Superior temporal gyrus (tissue), 1 donor: ENCODE measurements at regions not wholly inside any gene's neighbourhood (a gene's known extent, or its start where the extent isn't known, plus 50 kb on each side); places are given as distances from the start of the nearest gene placed in this dataset.
"Not testable (repeated sequence)": the region's sequence is repeated elsewhere in the genome, so short reads cannot be mapped to it uniquely, and the experiment has no call there.

Experiments used
- DNase-seq: peaks from one replicate; pipeline ENCODE4 v3.0.0-alpha.2; 2016; ENCODE audit errors: extremely low spot score

- DNase-seq = no peak
Observed at GRCh38 chrX:117680286-117680685, 436.3 kb downstream of the KLHL13 start.

DNA sequence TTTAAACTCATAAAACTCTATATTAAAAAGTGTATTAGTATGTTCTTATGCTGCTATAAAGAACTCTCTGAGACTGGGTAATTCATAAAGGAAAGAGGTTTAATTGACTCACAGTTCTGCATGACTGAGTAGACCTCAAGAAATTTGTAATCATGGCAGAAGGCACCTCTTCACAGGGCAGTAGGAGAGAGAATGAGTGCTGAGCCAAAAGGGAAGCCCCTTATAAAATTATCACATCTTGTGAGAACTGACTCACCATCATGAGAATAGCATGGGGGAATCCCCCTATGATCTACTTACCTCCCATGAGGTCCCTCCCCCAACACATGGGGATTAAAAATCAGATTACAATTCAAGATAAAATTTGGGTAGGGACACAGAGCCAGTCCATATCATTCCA lies 463.2 kb downstream of the KLHL13 start:
- DNase-seq = no peak

DNA sequence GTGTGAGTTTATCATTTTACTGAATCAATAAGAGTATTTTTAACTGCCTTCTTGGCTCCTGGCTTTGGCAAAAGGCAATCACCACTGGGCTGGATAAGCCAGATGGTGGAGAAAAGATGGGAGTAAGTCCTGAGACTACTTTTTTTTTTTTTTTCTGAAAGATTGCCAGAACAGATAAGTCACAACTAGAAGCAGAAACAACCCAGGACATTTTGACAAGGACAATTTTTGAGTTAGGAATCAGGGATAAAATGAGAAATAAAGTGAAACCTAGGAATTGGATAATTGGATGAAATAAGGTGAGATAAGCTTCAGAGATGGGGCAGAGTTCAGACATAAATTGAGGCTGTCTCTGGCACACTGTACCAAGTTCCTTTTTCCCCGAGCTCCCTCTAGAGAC lies 471.0 kb downstream of the KLHL13 start:
- DNase-seq = no peak

DNA sequence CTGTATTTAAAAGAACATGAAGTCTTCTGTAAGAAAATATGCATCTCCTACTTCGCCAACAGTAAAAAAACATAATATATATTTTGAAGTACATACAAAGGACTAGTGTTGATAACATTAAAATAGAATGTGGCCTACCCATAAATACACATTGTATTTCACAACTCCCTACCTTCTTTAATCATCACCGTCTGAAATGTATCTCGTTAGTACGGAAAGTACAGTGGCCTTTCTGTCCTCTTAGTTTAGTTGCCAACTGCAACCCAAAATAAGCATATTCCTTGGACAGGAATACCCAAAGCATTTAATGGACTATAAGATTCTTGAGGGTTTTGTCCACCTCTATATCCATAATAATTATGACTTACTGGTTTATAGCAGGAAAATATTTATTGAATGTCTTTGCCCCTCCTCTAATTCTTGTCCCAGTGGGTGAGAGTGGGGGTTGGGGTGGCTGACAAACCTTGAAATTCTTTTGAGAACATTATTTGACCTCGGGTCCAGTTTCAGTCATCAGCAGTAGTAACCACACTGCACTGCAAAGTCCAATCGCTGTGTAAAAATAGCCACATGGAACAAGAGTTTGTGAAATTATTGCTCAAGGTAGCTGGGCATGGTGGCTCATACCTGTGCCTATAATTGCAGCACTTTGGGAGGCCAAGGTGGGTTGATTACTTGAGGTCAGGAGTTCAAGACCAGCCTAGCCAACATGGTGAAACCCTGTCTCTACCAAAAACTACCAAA lies 474.5 kb downstream of the KLHL13 start:
- no peak for DNase-seq

DNA sequence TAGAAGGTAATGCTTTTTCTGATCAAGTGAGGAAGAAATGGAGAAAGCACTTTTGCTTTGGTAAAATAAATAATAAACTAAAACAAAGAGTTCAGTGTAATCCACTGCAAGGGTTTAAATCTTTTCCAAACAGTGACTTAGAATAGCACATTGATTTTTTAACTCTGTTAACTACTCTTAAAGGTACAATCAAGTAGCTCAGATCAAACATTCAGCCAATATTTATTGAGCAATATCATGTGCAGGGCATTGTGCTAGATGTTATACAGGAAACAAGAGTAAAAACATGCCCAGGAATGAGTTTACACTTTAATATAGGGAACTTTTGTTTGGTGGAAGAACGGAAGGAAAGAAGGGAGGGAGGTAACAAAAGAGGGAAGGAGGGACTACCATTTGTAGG lies 479.8 kb downstream of the KLHL13 start:
- DNase-seq = no peak

GRCh38 chrX:117633277-117633676 lies 483.3 kb downstream of the KLHL13 start:
- no peak for DNase-seq

GRCh38 chrX:117628381-117628780 lies 488.2 kb downstream of the KLHL13 start:
- DNase-seq = no peak

GRCh38 chrX:117610806-117611205 lies 505.8 kb downstream of the KLHL13 start:
- no peak for DNase-seq

GRCh38 chrX:117610049-117610448 lies 506.6 kb downstream of the KLHL13 start:
- no peak for DNase-seq

- DNase-seq = no peak
Observed at GRCh38 chrX:117607561-117607960, 509.0 kb downstream of the KLHL13 start.

DNA sequence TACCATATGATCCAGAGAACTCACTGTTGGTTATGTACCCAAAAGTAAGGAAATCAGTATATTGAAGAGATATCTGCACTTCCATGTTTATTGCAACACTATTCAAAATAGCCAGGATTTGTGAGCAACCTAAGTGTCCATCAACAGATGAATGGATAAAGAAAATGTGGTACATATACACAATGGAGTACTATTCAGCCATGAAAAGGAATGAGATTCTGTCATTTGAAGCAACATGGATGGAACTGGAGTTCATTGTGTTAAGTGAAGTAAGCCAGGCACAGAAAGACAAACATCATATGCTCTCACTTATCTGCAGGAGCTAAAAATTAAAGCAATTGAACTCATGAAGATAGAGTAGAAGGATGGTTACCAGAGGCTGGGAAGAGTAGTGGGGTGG lies 510.5 kb downstream of the KLHL13 start:
- DNase-seq = not testable (repeated sequence)

GRCh38 chrX:117570160-117570559 lies 546.5 kb downstream of the KLHL13 start:
- DNase-seq = no peak

- no peak for DNase-seq
Observed at GRCh38 chrX:117568238-117568637, 548.4 kb downstream of the KLHL13 start.

GRCh38 chrX:117543885-117544284 lies 572.7 kb downstream of the KLHL13 start:
- DNase-seq = no peak

- no peak for DNase-seq
Observed at GRCh38 chrX:117539090-117539418, 577.6 kb downstream of the KLHL13 start.

DNA sequence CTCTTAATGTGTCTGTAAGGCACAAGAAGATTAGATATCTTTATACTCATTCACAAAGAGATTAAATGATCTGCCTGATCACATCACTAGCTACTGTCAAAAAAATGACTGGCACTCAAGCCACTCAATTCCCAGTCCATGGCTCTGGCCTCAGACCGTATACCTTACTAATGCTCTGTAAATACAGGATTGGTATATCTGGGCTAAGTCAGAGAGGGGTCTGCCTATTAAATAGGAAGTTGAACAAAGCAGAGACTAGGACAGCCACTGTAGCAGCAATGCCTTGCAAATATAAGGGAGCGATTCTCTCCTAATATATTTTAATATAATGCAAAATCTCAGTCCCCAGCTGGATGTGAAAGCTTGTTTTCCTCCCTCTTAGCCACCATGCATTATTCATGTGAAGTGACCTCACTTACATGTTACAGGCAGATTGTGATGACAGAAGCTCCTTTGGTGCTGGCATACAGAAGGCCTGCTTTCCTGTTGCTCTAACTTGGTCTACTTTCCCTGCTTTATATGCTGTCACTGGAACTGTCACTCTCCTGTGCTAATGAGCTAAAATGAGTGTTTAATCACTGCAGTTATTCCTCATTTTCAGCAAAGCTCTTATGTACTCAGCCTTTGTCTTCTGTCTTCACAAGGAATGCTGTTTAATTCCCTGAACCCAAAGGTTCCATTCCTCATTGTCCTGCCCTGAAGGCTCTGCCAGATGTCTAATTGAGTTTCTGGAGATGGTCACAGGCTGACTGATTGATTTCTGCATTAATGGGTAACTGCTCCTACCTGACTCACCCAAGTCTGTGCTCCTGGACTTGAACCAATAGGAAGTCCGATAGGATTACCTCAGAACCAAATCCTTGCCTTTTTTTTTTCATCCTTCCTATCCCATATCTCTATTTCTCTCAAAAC lies 578.2 kb downstream of the KLHL13 start:
- DNase-seq = peak; percentile 44

DNA sequence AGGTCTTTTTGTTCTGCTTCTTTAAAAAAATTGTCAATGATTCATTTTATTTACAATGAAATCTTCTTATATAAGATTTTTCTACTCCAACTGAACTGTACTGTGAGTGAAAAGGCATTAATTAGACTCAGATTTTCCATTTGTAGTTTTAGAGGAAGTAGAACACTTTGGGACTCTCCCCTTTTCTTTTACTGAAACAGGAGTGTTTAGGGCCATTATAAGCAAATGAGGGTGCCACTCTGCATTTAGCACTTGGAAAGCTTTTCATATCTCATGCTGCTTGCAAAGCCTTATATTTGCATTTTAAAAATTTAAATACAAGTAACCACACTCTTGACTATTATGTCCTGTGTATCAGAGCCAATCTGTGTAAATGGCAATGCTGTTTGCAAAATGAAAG lies 584.3 kb downstream of the KLHL13 start:
- no peak for DNase-seq

- DNase-seq = no peak
Observed at GRCh38 chrX:117522725-117523700, 593.6 kb downstream of the KLHL13 start.

DNA sequence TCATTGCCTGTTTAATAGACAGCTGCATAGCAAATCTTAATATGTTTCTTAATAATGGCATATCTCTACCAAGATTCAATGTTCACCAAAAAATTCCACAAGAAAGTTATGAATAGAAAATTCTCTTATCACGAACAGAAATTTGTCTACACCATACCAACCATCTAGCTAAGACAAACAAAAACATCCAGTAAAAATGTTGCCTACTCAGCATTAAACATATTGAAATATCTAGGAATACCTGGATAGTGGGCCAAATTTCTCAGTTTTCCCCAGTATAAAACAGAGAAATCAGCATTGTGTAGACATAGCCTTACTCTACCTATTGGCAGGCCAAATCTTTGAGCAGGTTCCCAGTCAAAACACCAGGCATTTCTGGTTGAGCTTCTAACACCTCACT lies 598.6 kb downstream of the KLHL13 start:
- no peak for DNase-seq

GRCh38 chrX:117511379-117511778 lies 605.2 kb downstream of the KLHL13 start:
- DNase-seq = no peak

DNA sequence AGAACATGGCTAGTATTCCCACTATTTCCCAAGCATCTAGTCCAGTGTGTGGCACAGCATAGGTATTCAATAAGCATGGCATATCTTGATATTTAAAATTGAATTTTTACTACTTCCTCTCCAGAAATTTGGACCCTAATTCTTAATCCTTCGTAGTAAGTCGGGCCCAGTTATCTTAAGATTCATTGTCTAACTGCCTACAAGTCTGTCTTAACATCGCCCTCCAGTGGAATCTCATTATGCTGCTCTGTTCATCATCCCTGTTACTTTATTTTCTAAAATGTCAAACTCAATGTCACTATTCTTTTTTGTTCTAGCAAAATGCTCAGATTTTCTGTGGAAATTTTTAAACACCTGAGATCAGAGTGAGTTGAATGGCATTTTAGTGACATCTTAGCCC lies 606.2 kb downstream of the KLHL13 start:
- peak; percentile 33 for DNase-seq

- no peak for DNase-seq
Observed at GRCh38 chrX:117508021-117508420, 608.6 kb downstream of the KLHL13 start.
